PFSK-1 (cell line): ENCODE measurements at regions not wholly inside any gene's neighbourhood (a gene's known extent, or its start where the extent isn't known, plus 50 kb on each side); places are given as distances from the start of the nearest gene placed in this dataset.

Experiments used
- FOXP2 ChIP-seq: optimal IDR thresholded peaks from 2 replicates; pipeline ENCODE3; 2011; ENCODE audit warnings: borderline replicate concordance, control low read depth, inconsistent platforms; ENCODE audit not compliant: insufficient read depth; ENCODE audit errors: extremely low read length, extremely low read depth
- POLR2AphosphoS5 ChIP-seq: IDR thresholded peaks from 2 replicates; pipeline ENCODE4 v1.6.1; 2012; ENCODE audit warnings: low read depth, mild to moderate bottlenecking, control low read depth, low read length, moderate library complexity
- SIN3A ChIP-seq: IDR thresholded peaks from 2 replicates; pipeline ENCODE4 v1.6.1; 2012; ENCODE audit warnings: mild to moderate bottlenecking, low read length, moderate library complexity, borderline replicate concordance; ENCODE audit not compliant: insufficient read depth
- TAF1 ChIP-seq: IDR thresholded peaks from 2 replicates; pipeline ENCODE4 v1.6.1; 2012; ENCODE audit warnings: low read length, control low read depth, borderline replicate concordance; ENCODE audit not compliant: insufficient read depth
- TF ChIP-seq, protein P1 (sequence below), 2 experiments: IDR thresholded peaks; 2 replicates each; pipeline versions ENCODE4 v1.6.1 to v1.8.0; 2011 to 2012; ENCODE audit warnings: low read depth in 2 of 2, low read length in 2 of 2, control low read depth in 1 of 2, inconsistent platforms in 1 of 2, mild to moderate bottlenecking in 1 of 2, moderate library complexity in 1 of 2; ENCODE audit not compliant: insufficient read depth in 1 of 2

DNA sequence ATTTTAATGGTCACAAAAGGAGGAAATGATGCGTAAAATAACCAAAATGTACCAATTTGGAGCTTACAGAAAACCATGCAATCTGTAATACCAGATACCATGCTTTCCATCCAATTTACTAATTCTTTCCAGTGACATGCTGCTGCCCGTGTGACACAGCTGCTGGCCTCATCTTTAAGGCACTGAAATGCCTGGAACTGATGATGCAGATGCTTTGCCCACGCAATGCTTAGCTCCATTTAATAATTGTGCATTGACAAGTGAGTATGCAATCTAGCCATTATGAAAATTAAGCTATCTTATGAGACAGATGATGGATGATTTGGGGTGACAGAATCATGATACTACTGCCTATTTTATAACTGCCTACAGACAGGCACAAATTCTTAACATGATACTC, 169.2 kb upstream of the CTNND2 start:
- TF ChIP-seq POLR2AphosphoS5 (no peak), SIN3A (no peak), FOXP2 (no peak), TAF1 (no peak)
- TF ChIP-seq, protein P1, sequence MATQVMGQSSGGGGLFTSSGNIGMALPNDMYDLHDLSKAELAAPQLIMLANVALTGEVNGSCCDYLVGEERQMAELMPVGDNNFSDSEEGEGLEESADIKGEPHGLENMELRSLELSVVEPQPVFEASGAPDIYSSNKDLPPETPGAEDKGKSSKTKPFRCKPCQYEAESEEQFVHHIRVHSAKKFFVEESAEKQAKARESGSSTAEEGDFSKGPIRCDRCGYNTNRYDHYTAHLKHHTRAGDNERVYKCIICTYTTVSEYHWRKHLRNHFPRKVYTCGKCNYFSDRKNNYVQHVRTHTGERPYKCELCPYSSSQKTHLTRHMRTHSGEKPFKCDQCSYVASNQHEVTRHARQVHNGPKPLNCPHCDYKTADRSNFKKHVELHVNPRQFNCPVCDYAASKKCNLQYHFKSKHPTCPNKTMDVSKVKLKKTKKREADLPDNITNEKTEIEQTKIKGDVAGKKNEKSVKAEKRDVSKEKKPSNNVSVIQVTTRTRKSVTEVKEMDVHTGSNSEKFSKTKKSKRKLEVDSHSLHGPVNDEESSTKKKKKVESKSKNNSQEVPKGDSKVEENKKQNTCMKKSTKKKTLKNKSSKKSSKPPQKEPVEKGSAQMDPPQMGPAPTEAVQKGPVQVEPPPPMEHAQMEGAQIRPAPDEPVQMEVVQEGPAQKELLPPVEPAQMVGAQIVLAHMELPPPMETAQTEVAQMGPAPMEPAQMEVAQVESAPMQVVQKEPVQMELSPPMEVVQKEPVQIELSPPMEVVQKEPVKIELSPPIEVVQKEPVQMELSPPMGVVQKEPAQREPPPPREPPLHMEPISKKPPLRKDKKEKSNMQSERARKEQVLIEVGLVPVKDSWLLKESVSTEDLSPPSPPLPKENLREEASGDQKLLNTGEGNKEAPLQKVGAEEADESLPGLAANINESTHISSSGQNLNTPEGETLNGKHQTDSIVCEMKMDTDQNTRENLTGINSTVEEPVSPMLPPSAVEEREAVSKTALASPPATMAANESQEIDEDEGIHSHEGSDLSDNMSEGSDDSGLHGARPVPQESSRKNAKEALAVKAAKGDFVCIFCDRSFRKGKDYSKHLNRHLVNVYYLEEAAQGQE (IDR thresholded peaks at IDR 0.05; ENCODE audit: insufficient read depth in 1 of 2, low read depth in 2 of 2, low read length in 2 of 2): no peak

DNA sequence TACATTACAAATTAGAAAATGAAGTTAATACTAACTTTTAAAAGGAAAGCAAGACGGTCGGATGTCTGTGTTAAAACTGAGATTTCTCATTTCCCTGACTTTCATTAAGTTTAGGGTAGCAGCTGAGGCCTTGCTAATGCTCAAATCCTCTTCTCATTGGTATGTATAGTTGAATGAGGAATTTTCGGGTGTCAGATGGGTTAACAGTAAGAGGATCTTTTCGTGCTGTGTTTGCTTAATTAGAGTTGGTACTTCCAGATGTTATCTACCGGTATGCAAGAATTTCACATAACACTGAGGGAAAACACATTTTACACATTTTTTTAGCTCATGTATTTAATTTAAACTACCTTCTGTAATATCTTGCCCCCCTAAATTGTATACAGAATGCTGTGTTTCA, 168.2 kb upstream of the CTNND2 start:
- no peak for TF ChIP-seq FOXP2
- TF ChIP-seq, protein P1 (IDR thresholded peaks at IDR 0.05; ENCODE audit: insufficient read depth in 1 of 2, low read depth in 2 of 2, low read length in 2 of 2): no peak
- no peak for TF ChIP-seq TAF1
- TF ChIP-seq SIN3A: no peak
- TF ChIP-seq POLR2AphosphoS5: no peak

DNA sequence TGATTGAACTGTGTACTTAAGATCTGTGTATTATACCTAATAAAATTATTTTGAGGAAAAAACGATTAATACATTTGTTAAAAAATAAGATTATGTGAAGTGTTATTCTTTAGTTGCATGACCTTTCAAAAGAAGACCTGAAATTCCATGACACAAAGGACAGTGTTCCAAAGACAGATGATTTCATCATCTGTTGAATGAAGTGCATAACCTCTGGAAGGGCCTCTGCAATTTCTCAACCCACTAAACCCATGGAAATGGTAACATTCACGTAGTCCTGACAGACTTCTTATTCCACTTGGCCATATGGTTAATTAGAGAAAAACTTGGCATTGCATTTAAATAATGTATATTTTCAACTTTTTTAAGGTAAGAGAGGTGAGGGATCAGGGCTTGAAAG, 167.2 kb upstream of the CTNND2 start:
- TF ChIP-seq FOXP2 (no peak), SIN3A (no peak), POLR2AphosphoS5 (no peak)

DNA sequence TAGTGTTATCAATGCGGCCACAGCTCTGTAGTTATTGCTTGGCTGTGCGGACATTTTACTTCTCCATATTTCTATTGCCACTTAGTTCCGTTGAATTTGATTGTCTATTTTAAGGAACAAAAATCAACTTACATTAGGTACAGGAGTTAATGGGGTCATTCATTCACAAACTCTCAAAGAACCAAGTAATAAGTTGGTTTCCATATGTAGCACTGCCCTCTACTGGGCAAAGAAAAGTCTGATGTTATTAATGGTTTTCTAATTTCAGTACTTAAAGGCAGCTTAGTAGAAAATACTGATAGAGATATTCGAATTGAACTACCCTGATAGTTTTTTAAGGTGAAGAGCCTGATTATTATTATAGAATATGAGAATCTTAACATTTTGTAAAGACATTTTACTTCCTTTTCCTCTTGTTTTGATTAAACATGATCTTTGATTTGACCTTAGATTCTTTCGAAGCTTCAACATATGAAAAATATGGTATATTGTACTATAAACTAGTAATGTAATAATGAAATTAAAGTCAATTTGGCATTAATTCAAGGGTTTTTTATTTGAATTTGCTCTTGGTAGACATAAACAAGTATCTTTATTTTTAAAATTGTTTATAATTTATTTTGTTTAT, 119.5 kb upstream of the CTNND2 start:
- TF ChIP-seq TAF1 (no peak), POLR2AphosphoS5 (no peak), FOXP2 (no peak), SIN3A (no peak)
- TF ChIP-seq, protein P1 (IDR thresholded peaks at IDR 0.05; ENCODE audit: insufficient read depth in 1 of 2, low read depth in 2 of 2, low read length in 2 of 2): no peak

DNA sequence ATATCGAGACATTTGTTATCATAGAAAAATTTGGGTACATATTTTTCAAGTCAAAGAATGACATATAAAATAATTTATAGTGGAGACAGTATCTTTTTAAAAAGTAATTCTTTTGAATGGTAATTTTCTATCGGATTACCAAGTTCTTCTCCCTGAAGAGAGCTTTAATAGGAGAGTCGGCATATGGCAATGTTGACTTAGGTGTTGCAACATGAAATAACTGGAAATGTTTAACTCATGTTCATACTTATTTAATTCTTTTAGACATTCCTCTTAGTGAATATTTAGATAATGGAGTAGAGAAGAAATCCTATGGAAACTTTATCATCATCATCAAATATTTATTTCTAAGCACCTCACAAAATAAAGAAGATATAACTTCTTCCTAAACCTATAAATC, 118.2 kb upstream of the CTNND2 start:
- TF ChIP-seq TAF1 (no peak), FOXP2 (no peak), POLR2AphosphoS5 (no peak), SIN3A (no peak)
- TF ChIP-seq, protein P1 (IDR thresholded peaks at IDR 0.05; ENCODE audit: insufficient read depth in 1 of 2, low read depth in 2 of 2, low read length in 2 of 2): no peak
